ENCODE measurements at regions not wholly inside any gene's neighbourhood (a gene's known extent, or its start where the extent isn't known, plus 50 kb on each side); places are given as distances from the start of the nearest gene placed in this dataset.

DNA sequence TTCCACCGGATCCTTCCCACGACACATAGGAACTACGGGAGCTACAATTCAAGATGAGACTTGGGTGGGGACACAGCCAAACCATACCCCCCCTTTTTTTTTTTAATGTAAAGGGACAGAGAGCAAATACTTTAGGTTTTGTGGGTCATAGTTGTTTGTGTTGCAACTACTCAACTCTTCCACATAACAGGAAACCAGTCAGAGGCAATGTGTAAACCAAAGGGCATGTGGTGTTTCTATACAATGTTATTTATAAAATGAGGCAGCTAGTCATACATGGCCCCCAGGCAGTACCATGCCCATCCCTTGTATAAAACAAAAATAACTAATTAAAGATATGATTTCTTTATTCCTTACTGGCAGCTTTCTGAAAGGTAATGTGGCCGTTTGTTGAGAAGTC, 845.4 kb upstream of the ADAMTS5 start:
- Histone ChIP-seq H3K36me3 (ENCODE audit: control insufficient read depth in 4 of 4, insufficient read depth in 4 of 4, low read length in 3 of 4) (no peaks in the 10 kb centered on the region), H3K4me3 (ENCODE audit: control insufficient read depth in 1 of 7, extremely low read depth in 1 of 7, insufficient read depth in 4 of 7, low read depth in 2 of 7, low read length in 6 of 7) (no peak overlapping the region), H3K27ac (ENCODE audit: insufficient read depth in 1 of 2, low read depth in 1 of 2, low read length in 2 of 2, poor library complexity in 1 of 2, severe bottlenecking in 2 of 2) (no peak overlapping the region), H3K27me3 (replicated peaks in 2 of 5; ENCODE audit: control insufficient read depth in 4 of 5, insufficient read depth in 5 of 5, low read length in 4 of 5) (peaks cover 0 to 4% (median 0%) of the 10 kb centered on the region in 5 experiments), H3K4me1 (ENCODE audit: control extremely low read depth in 1 of 4, control insufficient read depth in 4 of 4, insufficient read depth in 4 of 4, low read length in 3 of 4) (no peaks in the 10 kb centered on the region), H3K9me3 (ENCODE audit: control extremely low read depth in 1 of 5, control insufficient read depth in 4 of 5, insufficient read depth in 2 of 5, low read depth in 1 of 5, low read length in 4 of 5) (peaks cover 0 to 1% (median 0%) of the 10 kb centered on the region in 5 experiments)
- POLR2A ChIA-PET, result no interaction called here
- no CpG with 5 or more reads among the region's 4 CpGs for WGBS (ENCODE audit: insufficient coverage)
- CTCF ChIA-PET, result no interaction called here
- no peak for DNase-seq

DNA sequence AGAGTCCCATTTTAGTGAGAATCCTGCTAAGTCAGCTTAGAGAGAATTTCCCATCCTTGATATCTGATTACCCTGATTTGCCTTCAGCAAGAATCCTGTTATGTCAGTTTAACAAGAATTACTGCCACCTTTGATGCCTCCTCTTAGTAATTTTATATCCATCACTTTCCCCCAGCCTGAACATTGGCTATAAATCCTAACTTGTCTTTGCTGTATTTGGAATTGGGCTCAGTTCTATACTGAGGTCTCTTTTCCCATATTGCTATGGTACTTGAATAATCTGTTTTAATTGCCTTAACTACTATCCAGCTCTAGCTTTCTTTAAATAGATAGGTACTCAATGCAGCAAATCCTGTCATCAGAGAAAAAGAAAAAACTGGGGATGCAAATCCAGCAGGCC, 842.0 kb upstream of the ADAMTS5 start:
- Histone ChIP-seq H3K9me3 (ENCODE audit: control extremely low read depth in 1 of 5, control insufficient read depth in 4 of 5, insufficient read depth in 2 of 5, low read depth in 1 of 5, low read length in 4 of 5) (no peaks in the 10 kb centered on the region), H3K36me3 (ENCODE audit: control insufficient read depth in 4 of 4, insufficient read depth in 4 of 4, low read length in 3 of 4) (no peaks in the 10 kb centered on the region), H3K27ac (ENCODE audit: insufficient read depth in 1 of 2, low read depth in 1 of 2, low read length in 2 of 2, poor library complexity in 1 of 2, severe bottlenecking in 2 of 2) (no peak overlapping the region), H3K4me1 (ENCODE audit: control extremely low read depth in 1 of 4, control insufficient read depth in 4 of 4, insufficient read depth in 4 of 4, low read length in 3 of 4) (no peaks in the 10 kb centered on the region), H3K27me3 (replicated peaks in 2 of 5; ENCODE audit: control insufficient read depth in 4 of 5, insufficient read depth in 5 of 5, low read length in 4 of 5) (peaks cover 0 to 4% (median 0%) of the 10 kb centered on the region in 5 experiments), H3K4me3 (ENCODE audit: control insufficient read depth in 1 of 7, extremely low read depth in 1 of 7, insufficient read depth in 4 of 7, low read depth in 2 of 7, low read length in 6 of 7) (no peak overlapping the region)
- CTCF ChIA-PET, result no interaction called here
- POLR2A ChIA-PET, result no interaction called here
- no peak for DNase-seq

- Histone ChIP-seq H3K4me1 (ENCODE audit: control extremely low read depth in 1 of 4, control insufficient read depth in 4 of 4, insufficient read depth in 4 of 4, low read length in 3 of 4) (no peaks in the 10 kb centered on the region), H3K27ac (ENCODE audit: insufficient read depth in 1 of 2, low read depth in 1 of 2, low read length in 2 of 2, poor library complexity in 1 of 2, severe bottlenecking in 2 of 2) (no peak overlapping the region), H3K4me3 (ENCODE audit: control insufficient read depth in 1 of 7, extremely low read depth in 1 of 7, insufficient read depth in 4 of 7, low read depth in 2 of 7, low read length in 6 of 7) (no peak overlapping the region), H3K36me3 (ENCODE audit: control insufficient read depth in 4 of 4, insufficient read depth in 4 of 4, low read length in 3 of 4) (no peaks in the 10 kb centered on the region), H3K27me3 (replicated peaks in 2 of 5; ENCODE audit: control insufficient read depth in 4 of 5, insufficient read depth in 5 of 5, low read length in 4 of 5) (peaks cover 0 to 4% (median 0%) of the 10 kb centered on the region in 5 experiments), H3K9me3 (ENCODE audit: control extremely low read depth in 1 of 5, control insufficient read depth in 4 of 5, insufficient read depth in 2 of 5, low read depth in 1 of 5, low read length in 4 of 5) (no peaks in the 10 kb centered on the region)
- CTCF ChIA-PET, result no interaction called here
- WGBS (ENCODE audit: insufficient coverage), result 97% methylated on average over 3 of the region's 4 CpGs
- no peak for DNase-seq
- POLR2A ChIA-PET, result no interaction called here
These were observed 840.7 kb upstream of the ADAMTS5 start for GRCh38 chr21:27807596-27807995.

GRCh38 chr21:27806281-27806680, 839.4 kb upstream of the ADAMTS5 start:
- no peaks in the 10 kb centered on the region for H3K36me3 ChIP-seq (ENCODE audit: control insufficient read depth in 4 of 4, insufficient read depth in 4 of 4, low read length in 3 of 4)
- no peaks in the 10 kb centered on the region for H3K9me3 ChIP-seq (ENCODE audit: control extremely low read depth in 1 of 5, control insufficient read depth in 4 of 5, insufficient read depth in 2 of 5, low read depth in 1 of 5, low read length in 4 of 5)
- CTCF ChIA-PET, result no interaction called here
- peaks cover 0 to 4% (median 0%) of the 10 kb centered on the region in 5 experiments for H3K27me3 ChIP-seq (replicated peaks in 2 of 5; ENCODE audit: control insufficient read depth in 4 of 5, insufficient read depth in 5 of 5, low read length in 4 of 5)
- H3K4me1 ChIP-seq (ENCODE audit: control extremely low read depth in 1 of 4, control insufficient read depth in 4 of 4, insufficient read depth in 4 of 4, low read length in 3 of 4), result no peaks in the 10 kb centered on the region
- H3K4me3 ChIP-seq (ENCODE audit: control insufficient read depth in 1 of 7, extremely low read depth in 1 of 7, insufficient read depth in 4 of 7, low read depth in 2 of 7, low read length in 6 of 7), result no peak overlapping the region
- POLR2A ChIA-PET, result no interaction called here
- no peak for DNase-seq
- no peak overlapping the region for H3K27ac ChIP-seq (ENCODE audit: insufficient read depth in 1 of 2, low read depth in 1 of 2, low read length in 2 of 2, poor library complexity in 1 of 2, severe bottlenecking in 2 of 2)
- WGBS (ENCODE audit: insufficient coverage), result 90% methylated on average over 2 of the region's 5 CpGs

DNA sequence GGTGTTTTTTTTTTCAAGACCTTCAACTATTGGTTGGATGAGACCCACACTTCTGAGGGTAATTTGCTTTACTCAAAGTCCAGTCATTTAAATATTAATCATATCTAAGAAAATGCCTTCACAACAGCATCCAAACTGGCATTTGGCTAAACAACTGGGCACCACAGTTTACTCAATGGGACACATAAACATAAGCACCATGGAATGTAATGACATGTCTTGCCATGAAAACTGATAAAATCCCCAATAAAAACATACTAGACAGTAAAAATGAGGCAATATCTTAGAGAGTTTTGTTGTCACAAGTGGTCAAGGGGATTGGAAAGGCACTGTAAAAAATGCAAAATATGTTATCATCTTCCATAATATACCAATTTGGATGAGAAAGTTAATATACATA, 838.8 kb upstream of the ADAMTS5 start:
- no peak for DNase-seq
- Histone ChIP-seq H3K9me3 (ENCODE audit: control extremely low read depth in 1 of 5, control insufficient read depth in 4 of 5, insufficient read depth in 2 of 5, low read depth in 1 of 5, low read length in 4 of 5) (no peaks in the 10 kb centered on the region), H3K27ac (ENCODE audit: insufficient read depth in 1 of 2, low read depth in 1 of 2, low read length in 2 of 2, poor library complexity in 1 of 2, severe bottlenecking in 2 of 2) (no peak overlapping the region), H3K4me1 (ENCODE audit: control extremely low read depth in 1 of 4, control insufficient read depth in 4 of 4, insufficient read depth in 4 of 4, low read length in 3 of 4) (no peaks in the 10 kb centered on the region), H3K4me3 (ENCODE audit: control insufficient read depth in 1 of 7, extremely low read depth in 1 of 7, insufficient read depth in 4 of 7, low read depth in 2 of 7, low read length in 6 of 7) (no peak overlapping the region), H3K27me3 (replicated peaks in 2 of 5; ENCODE audit: control insufficient read depth in 4 of 5, insufficient read depth in 5 of 5, low read length in 4 of 5) (peaks cover 0 to 4% (median 0%) of the 10 kb centered on the region in 5 experiments), H3K36me3 (ENCODE audit: control insufficient read depth in 4 of 4, insufficient read depth in 4 of 4, low read length in 3 of 4) (no peaks in the 10 kb centered on the region)
- CTCF ChIA-PET, result no interaction called here
- POLR2A ChIA-PET, result no interaction called here

DNA sequence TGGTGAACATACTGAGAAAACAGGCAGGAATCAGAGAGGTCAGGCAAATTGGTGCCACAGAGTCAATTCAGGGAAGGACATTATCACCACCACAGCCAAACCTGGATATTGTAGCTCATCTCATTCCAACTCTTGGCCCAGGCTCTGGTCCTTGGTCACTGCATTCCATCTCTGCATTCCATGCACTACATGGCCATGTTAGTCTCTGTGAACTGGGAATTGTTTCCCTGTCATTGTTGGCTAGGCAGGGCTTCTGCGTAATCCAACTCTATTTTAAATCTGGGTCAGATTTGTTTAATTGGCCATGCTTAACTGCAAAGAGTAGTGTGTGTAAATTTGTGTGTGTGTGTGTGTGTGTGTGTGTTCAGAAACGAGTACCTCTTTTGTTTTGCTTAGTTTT, 837.6 kb upstream of the ADAMTS5 start:
- ChIA-PET POLR2A (no interaction called here), CTCF (interaction anchor here (1.4 kb wide), 1 partner anchor 16 kb away, joined by 3 read pairs; no protein-coding TSS in a partner anchor)
- Histone ChIP-seq H3K27me3 (replicated peaks in 2 of 5; ENCODE audit: control insufficient read depth in 4 of 5, insufficient read depth in 5 of 5, low read length in 4 of 5) (peaks cover 0 to 4% (median 0%) of the 10 kb centered on the region in 5 experiments), H3K9me3 (ENCODE audit: control extremely low read depth in 1 of 5, control insufficient read depth in 4 of 5, insufficient read depth in 2 of 5, low read depth in 1 of 5, low read length in 4 of 5) (no peaks in the 10 kb centered on the region), H3K36me3 (ENCODE audit: control insufficient read depth in 4 of 4, insufficient read depth in 4 of 4, low read length in 3 of 4) (no peaks in the 10 kb centered on the region), H3K4me1 (ENCODE audit: control extremely low read depth in 1 of 4, control insufficient read depth in 4 of 4, insufficient read depth in 4 of 4, low read length in 3 of 4) (no peaks in the 10 kb centered on the region), H3K4me3 (ENCODE audit: control insufficient read depth in 1 of 7, extremely low read depth in 1 of 7, insufficient read depth in 4 of 7, low read depth in 2 of 7, low read length in 6 of 7) (no peak overlapping the region), H3K27ac (ENCODE audit: insufficient read depth in 1 of 2, low read depth in 1 of 2, low read length in 2 of 2, poor library complexity in 1 of 2, severe bottlenecking in 2 of 2) (no peak overlapping the region)
- no peak for DNase-seq
- WGBS (ENCODE audit: insufficient coverage), result 100% methylated on average over 1 of the region's 2 CpGs

DNA sequence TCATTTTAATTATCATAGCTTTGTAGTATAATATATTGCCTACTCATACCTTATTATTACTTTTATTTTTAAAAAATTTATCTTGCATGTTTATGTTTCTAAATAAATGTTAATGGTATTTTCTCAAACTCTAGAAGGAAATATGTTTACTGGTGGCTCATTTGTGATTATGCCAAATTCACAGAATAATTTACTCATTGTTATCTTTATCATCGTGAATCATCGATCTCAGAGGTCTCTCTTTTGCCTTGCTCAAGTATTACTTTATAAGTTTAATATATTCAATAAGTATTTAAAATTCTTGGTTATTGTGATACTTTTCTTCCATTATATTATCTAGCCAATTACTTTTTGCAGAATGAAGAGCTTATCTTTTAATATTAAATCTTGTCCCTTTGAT, 836.7 kb upstream of the ADAMTS5 start:
- Histone ChIP-seq H3K4me1 (ENCODE audit: control extremely low read depth in 1 of 4, control insufficient read depth in 4 of 4, insufficient read depth in 4 of 4, low read length in 3 of 4) (no peaks in the 10 kb centered on the region), H3K27ac (ENCODE audit: insufficient read depth in 1 of 2, low read depth in 1 of 2, low read length in 2 of 2, poor library complexity in 1 of 2, severe bottlenecking in 2 of 2) (no peak overlapping the region), H3K4me3 (ENCODE audit: control insufficient read depth in 1 of 7, extremely low read depth in 1 of 7, insufficient read depth in 4 of 7, low read depth in 2 of 7, low read length in 6 of 7) (no peak overlapping the region), H3K36me3 (ENCODE audit: control insufficient read depth in 4 of 4, insufficient read depth in 4 of 4, low read length in 3 of 4) (no peaks in the 10 kb centered on the region), H3K27me3 (replicated peaks in 2 of 5; ENCODE audit: control insufficient read depth in 4 of 5, insufficient read depth in 5 of 5, low read length in 4 of 5) (no peaks in the 10 kb centered on the region), H3K9me3 (ENCODE audit: control extremely low read depth in 1 of 5, control insufficient read depth in 4 of 5, insufficient read depth in 2 of 5, low read depth in 1 of 5, low read length in 4 of 5) (no peaks in the 10 kb centered on the region)
- DNase-seq, result no peak
- ChIA-PET POLR2A (no interaction called here), CTCF (interaction anchor here (0.7 to 1.4 kb wide), 4 partner anchors 9 to 942 kb away, joined by 3 to 4 read pairs (median 3); no protein-coding TSS in a partner anchor)
- no CpG with 5 or more reads among the region's 2 CpGs for WGBS (ENCODE audit: insufficient coverage)

All from common myeloid progenitor, CD34-positive (primary cell).